ENCODE measurements at regions not wholly inside any gene's neighbourhood (a gene's known extent, or its start where the extent isn't known, plus 50 kb on each side); places are given as distances from the start of the nearest gene placed in this dataset.

DNA sequence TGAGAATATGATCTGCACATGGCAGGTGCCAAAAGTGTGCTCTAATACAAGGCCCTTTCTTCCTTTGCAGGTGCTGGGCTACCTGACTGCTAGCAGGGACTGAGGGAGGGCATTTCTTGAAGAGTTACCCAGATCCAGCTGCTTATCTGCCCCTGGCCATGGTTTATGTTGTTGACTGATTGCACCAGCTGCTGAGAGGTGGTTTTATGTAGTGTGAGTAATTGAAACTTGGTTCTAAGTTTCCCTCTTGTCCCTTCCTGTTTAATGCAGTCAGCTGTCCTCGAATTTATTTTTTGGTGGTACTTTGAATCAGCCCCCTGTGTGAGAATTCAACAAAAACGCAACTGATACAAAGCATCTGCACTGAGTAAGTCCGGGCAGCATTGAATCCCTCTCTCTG lies 288.3 kb upstream of the C2CD4B start:
- no peak overlapping the region for H3K4me3 ChIP-seq
- DNase-seq, result no peak
- H3K9me3 ChIP-seq, result no peaks in the 10 kb centered on the region
- no peaks in the 10 kb centered on the region for H3K36me3 ChIP-seq
- H3K27me3 ChIP-seq, result no peaks in the 10 kb centered on the region

DNA sequence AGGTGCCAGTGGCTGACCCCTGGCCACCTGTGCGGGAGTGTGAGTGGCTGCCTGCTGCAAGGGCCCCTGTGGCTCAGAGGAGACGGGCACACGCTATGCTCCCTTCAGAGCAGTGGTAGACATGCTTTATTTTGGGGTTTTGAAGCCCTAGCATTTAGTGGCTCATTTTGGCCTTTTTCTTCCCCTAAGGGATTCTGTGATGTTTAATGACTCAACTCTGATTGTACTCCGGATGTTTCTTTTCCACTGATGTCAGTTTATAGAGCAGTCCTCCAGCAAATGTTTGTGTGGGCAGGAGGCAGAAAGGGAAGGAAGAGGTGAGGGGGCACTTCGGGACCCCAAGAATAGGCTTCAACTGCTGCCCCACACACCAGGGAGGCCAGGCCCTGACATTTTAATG lies 288.9 kb upstream of the C2CD4B start:
- H3K9me3 ChIP-seq, result no peaks in the 10 kb centered on the region
- H3K4me3 ChIP-seq, result no peak overlapping the region
- H3K27me3 ChIP-seq, result no peaks in the 10 kb centered on the region
- DNase-seq, result no peak
- no peaks in the 10 kb centered on the region for H3K36me3 ChIP-seq

DNA sequence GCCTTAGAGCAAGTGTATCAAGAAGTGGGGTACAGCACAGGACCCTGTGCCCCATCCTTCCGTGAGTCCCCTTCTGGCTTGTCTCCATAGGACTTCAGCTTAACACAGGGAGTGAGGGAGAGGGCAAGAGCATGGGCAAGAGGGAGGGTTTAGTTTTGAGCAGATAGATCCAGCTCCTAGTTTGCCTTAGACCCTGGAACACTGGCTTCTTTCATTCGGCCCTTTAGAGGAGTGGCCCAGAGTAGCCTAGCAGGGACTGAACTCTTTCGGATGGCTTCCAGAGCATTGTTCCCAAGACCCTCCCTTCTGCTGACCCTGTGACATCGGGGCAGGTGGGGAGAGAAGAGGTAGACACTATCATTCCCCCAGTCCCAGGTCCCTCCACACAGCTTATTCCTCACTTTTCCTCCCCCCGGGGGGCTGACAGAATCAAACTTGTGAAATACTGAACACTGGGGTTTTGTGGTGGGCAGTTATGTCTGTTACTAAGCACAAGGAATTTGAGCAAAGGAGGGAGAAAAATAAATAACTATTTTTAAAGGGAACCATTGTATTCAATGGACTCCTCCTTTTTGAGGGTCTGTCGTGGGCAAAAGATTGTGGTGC lies 289.6 kb upstream of the C2CD4B start:
- DNase-seq, result no peak
- no peaks in the 10 kb centered on the region for H3K9me3 ChIP-seq
- no peaks in the 10 kb centered on the region for H3K27me3 ChIP-seq
- H3K4me3 ChIP-seq, result no peak overlapping the region
- H3K36me3 ChIP-seq, result no peaks in the 10 kb centered on the region

DNA sequence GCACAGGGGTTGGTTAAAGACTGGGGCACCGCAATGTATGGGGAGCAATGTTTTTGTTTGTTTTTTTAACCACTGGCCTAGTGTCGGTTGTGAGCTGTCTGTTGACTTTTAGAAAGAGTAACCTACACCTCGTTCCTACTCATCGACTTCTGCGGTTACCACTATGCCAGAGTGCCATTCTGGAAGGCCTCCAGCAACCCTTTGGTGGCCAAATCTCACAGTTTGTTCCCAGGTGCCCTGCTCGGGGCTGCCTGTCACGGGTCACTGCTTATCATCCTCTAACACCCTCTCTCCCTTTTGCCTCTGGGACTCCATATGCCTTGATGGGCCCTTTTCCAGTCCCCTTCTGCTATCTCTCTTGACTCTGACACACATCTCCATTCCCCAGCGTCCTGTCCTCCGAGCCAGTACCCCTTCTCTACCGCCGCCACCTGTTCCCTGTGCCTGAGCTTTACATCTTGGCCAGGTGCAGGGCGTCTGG lies 290.4 kb upstream of the C2CD4B start:
- H3K27me3 ChIP-seq, result no peaks in the 10 kb centered on the region
- H3K36me3 ChIP-seq, result no peaks in the 10 kb centered on the region
- DNase-seq, result no peak
- H3K4me3 ChIP-seq, result no peak overlapping the region
- H3K9me3 ChIP-seq, result no peaks in the 10 kb centered on the region

DNA sequence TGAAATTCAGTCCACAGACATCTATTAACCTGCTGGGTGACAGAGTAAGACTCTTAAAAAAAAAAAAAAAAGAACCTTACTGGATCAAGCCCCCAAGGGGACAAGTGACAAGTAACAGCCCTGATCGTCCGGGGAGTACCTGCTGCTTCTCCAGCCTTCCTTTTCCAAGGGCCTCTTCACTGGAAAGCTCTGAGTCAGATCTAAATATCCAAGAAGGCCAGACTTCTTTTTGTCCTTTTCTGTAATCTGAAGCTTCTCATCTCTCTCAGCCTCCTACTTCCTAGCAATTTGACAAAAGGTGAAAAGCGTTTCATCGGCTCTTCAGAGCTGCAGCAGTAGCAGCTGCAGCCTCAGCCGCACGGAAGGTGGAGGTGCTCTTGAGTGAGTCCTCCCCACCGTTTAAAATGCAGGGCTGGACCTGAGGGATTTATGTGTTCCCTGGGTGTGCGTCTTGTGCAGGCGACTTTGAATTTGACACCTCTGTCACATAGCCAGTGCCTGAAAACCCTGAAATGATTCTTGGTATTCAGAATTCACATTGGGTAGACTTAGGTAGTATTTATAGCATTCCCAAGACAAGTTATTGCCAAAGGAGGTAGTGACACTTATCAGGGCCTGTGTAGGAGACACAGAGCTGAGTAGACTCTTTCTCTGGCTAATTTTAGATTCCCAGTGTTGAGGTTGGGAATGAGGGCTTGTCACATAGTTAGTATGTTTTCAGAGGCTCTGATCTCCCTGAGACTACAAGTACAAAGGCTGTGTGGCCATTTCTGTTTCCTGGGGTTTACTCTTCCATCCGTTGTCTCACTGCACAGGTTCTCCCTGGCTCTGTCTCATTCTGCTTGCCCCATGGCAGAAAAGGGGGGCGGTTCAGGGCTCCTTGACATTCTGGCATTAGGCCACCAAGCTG lies 291.2 kb upstream of the C2CD4B start:
- H3K9me3 ChIP-seq, result no peaks in the 10 kb centered on the region
- H3K36me3 ChIP-seq, result no peaks in the 10 kb centered on the region
- no peak for DNase-seq
- no peak overlapping the region for H3K4me3 ChIP-seq
- H3K27me3 ChIP-seq, result no peaks in the 10 kb centered on the region

DNA sequence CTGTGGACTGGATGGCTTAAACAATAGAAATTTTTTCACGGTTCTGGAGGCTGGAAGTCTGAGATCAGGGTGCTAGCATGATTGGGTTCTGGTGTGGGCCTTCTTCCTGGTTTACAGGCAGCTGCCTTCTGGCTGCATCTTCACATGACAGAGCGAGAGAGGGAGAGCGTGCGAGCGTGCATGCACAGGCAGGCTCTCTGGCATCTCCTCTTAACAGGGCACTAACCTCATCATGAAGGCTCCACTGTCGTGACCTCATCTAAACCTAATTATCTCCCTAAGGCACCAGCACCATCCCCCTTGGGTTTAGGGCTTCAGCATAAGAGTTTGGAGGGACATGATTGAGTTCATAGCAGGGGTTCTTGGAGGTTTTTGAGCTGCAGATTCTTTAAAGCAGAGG lies 292.0 kb upstream of the C2CD4B start:
- no peak for DNase-seq
- Histone ChIP-seq H3K27me3 (no peaks in the 10 kb centered on the region), H3K9me3 (no peaks in the 10 kb centered on the region), H3K4me3 (no peak overlapping the region), H3K36me3 (no peaks in the 10 kb centered on the region)

DNA sequence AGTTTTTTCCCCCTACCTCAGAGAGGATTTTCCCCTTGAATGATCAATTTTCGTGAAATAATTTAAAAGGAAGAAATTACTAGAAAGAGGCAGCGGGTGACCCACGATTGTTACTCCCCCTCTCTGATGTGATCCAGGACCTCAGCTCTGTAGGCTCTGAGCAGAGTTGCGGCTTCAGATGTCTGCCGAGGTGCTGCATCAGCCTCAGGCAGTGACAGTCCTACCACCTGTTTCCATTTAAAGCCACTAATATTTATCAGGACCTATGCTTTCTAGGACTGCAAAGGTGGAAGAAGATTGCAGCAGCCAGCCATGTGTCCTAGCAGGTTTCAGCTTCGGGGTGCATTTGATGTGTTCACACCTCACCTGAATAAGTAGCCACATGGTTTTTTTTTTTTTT lies 294.8 kb upstream of the C2CD4B start:
- no peak for DNase-seq

DNA sequence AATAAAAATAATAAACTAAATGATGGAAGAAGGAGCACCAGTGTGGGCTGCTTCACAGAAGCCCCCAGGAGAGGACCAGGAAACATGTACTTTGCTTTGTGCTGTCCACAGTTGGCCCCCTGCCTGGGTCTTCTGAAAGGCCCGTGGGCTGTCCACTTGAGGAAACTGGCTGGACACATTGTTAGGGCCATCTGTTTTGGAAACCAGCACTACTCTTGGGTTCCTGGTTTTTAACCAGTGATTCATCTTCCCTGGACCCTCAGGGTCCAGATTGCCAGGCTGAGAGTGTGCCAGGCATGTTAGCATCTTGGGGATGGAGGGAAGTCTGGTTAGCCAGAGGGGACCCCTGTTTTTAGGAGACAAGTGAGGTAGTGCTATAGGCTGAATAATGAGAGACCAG lies 297.2 kb upstream of the C2CD4B start:
- DNase-seq, result no peak
- H3K9me3 ChIP-seq, result no peaks in the 10 kb centered on the region
- no peaks in the 10 kb centered on the region for H3K27me3 ChIP-seq
- H3K4me3 ChIP-seq, result no peak overlapping the region
- H3K36me3 ChIP-seq, result peaks cover 3% of the 10 kb centered on the region

More for the DNA sequence above, 294.8 kb upstream of the C2CD4B start:
- Histone ChIP-seq H3K9me3 (no peaks in the 10 kb centered on the region), H3K4me3 (no peak overlapping the region), H3K36me3 (peaks cover 3% of the 10 kb centered on the region), H3K27me3 (no peaks in the 10 kb centered on the region)

DNA sequence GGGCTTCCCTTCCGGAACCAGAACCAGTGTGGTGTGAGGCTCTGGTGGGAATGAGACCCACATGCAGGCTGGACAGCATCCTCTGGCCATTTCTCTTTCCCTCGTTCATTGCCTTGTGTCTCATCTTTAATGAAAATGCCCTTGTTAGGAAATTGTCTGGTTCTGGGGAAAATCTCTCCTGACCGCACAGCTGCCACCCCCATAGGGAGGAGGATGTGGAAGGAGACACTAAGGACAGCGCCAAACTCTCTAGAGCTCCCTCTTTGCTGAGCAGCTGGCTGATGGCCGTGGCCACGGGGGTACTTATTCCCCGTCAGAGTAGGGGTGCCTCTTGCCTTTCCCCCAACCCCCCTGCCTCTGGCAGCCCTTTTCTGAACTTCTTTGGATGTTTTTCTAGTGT lies 297.6 kb upstream of the C2CD4B start:
- Histone ChIP-seq H3K9me3 (no peaks in the 10 kb centered on the region), H3K4me3 (no peak overlapping the region), H3K36me3 (peaks cover 3% of the 10 kb centered on the region), H3K27me3 (no peaks in the 10 kb centered on the region)
- DNase-seq, result no peak

DNA sequence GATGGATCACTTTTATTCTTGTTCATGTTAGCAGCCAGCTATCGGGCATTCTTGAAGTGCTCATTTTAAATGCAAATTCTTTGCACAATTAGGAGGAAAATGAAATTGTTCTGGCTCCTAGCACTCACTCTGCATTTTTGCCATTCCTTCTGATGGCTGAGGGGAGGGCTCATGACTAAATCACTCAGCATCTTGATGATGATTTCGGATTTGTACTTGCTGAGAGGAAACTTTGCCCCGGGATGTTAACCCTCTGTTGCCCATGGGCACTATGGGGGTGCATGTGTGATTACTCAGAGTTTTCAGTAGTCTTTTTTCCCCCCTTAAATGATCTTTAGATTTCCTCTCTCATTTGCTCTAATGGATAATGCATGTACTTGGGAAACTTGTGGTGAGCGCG lies 299.6 kb upstream of the C2CD4B start:
- Histone ChIP-seq H3K27me3 (no peaks in the 10 kb centered on the region), H3K9me3 (no peaks in the 10 kb centered on the region), H3K4me3 (no peak overlapping the region), H3K36me3 (peaks cover 3% of the 10 kb centered on the region)
- peak; percentile 33 for DNase-seq

DNA sequence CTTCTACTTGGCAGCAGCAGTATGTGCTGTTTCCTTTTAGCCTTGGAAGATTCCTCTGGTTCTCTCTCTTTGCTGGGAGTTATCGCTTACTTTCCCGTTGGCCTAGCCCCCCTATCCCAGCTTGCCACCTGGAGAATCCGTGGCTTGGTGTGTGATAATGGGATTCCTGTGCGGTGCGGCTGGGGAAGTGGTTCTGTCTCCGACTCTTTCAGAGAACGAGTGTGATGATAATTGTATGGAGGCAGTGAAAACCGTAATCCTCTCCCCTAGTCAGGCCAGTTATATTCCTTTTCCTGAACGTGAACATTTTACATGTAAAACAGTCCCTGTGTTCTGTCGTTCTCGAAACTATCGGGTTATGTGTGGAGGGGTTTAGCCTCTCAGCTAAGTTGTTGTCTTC lies 300.1 kb upstream of the C2CD4B start:
- Histone ChIP-seq H3K27me3 (no peaks in the 10 kb centered on the region), H3K4me3 (no peak overlapping the region), H3K9me3 (no peaks in the 10 kb centered on the region), H3K36me3 (peaks cover 3% of the 10 kb centered on the region)
- DNase-seq, result no peak

DNA sequence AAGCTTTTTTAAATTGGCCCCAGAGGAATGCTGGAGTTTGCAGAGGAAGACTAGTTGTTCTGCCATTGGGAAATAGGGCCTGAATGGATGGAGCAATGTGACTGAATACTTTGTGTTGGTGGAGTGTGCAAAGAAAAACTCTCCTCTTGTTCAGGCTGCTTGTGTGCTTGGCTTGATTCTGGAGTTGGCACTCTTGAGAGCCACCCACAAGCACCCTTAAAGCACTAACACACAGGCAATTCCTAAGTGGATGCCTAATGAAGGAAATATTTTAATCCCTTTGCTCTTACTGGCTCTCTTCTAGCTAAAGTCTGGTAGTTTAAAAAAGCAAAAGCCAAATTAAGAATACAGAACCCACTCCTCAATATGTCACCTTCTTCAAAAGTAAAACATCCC lies 304.4 kb upstream of the C2CD4B start:
- no peaks in the 10 kb centered on the region for H3K9me3 ChIP-seq
- no peak overlapping the region for H3K4me3 ChIP-seq
- H3K36me3 ChIP-seq, result no peaks in the 10 kb centered on the region
- H3K27me3 ChIP-seq, result no peaks in the 10 kb centered on the region
- DNase-seq, result peak; percentile 47

DNA sequence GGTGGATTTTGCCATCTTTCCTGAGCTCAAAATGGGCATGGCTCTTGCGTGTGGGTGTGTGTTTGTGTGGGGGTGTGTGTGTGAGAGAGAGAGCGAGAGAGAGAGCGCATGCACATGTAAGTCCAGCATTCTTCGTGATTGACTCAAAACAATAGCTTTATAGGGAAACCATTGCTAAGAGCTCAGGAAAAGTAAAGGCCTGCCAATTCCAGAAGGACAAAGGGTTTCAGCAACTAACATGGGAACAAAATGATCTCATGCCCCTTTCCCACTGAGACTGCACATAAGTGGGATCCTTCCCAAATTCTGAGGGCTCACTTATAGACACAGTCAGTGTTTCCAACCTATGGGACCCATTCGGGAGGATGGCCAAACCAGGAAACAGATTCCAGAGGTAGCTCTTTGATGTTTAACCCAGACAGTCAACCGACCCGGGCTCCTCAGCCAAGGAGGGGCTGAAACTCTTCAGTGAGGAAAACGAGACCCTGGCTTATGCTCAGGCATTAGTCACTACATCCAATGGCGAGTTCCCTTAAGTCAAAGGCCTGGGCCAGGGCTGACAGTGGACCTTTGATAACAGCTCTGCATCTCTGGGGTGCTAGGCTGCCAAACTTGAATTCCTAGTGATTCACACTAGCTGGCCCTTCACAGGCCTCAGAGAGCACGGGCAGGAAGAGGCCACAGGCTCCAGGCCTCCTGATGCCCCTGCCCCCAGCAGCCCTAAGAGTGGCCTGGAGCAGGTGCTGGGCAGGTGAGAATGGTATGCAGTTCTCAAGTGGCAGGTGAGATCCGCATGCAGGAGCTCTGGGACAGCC lies 305.0 kb upstream of the C2CD4B start:
- DNase-seq, result peak; percentile 96
- Histone ChIP-seq H3K9me3 (no peaks in the 10 kb centered on the region), H3K36me3 (no peaks in the 10 kb centered on the region), H3K4me3 (no peak overlapping the region), H3K27me3 (no peaks in the 10 kb centered on the region)

DNA sequence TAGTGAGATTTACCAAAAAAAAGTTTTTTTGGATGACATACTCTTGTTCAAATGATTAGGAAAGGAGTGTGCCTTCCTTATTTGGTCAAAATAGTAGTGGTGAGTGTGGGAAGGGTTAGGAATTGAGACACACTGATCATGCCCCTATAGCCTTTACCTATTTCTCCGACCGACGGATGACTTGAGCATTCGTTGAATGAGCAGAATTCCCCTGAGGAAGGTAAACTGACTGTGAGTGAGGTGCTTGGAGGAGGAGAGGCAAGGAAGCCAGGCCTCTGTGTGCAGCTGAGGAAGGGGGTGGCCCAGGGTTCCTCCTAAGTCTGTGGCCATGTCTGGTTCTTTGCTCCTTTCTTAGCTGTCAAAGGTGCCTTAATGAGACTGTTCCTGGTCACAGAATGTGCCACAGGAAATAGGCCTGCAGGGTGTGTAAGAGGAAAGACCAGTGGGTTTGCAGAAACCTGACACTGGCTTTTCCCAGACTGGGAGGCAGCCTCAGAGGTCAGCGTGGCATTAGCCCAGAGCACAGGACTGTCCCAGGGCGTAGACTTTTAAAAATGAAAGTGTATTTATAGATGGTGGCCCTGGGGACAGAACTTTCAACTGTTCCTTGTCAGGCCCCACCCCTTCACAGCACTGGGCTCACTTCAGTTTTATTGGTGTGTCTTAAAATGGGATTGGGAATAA lies 307.7 kb upstream of the C2CD4B start:
- Histone ChIP-seq H3K4me3 (no peak overlapping the region), H3K9me3 (no peaks in the 10 kb centered on the region), H3K36me3 (peaks cover 6% of the 10 kb centered on the region; the same call in 1 of the 2 replicates), H3K27me3 (no peaks in the 10 kb centered on the region)
- DNase-seq, result no peak

DNA sequence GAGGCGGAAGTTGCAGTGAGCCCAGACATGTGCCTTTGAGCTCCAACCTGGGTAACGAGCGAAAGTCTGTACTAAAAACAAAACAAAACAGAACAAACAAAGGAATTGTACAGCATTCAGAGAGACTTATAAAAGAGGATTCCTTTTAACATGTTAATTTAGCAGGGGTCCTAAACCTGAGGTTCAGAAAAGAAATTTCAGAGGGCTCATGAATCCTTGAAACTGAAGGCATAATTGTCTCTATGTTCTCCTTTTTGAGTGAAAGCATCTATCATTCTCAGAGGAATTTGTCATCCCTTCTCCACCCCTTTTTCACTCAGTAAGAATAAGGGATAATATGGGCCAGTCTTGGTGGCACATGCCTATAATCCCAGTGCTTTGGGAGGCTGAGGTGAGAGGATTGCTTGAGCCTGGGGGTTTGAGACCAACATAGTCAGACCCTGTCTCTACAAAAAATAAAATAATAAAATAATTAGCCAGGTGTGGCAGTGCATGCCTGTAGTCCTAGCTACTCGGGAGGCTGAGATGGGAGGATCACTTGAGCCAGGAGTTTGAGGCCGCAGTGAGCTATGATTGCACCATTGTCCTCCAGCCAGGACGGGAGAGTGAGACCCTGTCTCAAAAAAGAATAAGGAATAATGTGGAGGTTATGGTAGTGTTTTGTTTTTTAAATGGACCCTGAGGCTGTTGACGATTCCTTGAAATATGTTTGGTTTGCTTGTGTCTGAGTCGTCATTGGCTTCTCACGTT lies 309.1 kb upstream of the C2CD4B start:
- H3K27me3 ChIP-seq, result no peaks in the 10 kb centered on the region
- H3K36me3 ChIP-seq, result peaks cover 6% of the 10 kb centered on the region; the same call in 1 of the 2 replicates
- no peak overlapping the region for H3K4me3 ChIP-seq
- no peak for DNase-seq
- no peaks in the 10 kb centered on the region for H3K9me3 ChIP-seq

DNA sequence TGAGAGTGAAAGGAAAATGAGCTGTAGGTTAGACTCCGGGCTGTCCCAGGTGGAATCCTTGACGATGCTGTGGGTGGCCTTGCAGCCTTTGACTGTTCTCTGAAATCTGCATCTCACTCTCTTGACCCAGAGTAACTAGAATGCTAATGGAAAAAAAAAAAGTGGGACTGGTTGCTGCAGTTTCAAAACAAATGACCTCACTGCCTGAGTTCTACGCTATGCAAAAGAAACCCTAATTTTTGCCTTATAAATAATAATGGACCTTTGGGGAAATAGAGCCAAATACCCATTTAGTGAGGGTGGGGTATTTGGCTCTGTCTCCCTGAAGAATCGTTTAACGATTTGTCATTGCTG lies 309.7 kb upstream of the C2CD4B start:
- no peak for DNase-seq

More for the DNA sequence above, 309.7 kb upstream of the C2CD4B start:
- H3K9me3 ChIP-seq, result no peaks in the 10 kb centered on the region
- peaks cover 6% of the 10 kb centered on the region; the same call in 1 of the 2 replicates for H3K36me3 ChIP-seq
- H3K4me3 ChIP-seq, result no peak overlapping the region
- no peaks in the 10 kb centered on the region for H3K27me3 ChIP-seq
